ENCODE measurements at regions not wholly inside any gene's neighbourhood (a gene's known extent, or its start where the extent isn't known, plus 50 kb on each side); places are given as distances from the start of the nearest gene placed in this dataset.

DNA sequence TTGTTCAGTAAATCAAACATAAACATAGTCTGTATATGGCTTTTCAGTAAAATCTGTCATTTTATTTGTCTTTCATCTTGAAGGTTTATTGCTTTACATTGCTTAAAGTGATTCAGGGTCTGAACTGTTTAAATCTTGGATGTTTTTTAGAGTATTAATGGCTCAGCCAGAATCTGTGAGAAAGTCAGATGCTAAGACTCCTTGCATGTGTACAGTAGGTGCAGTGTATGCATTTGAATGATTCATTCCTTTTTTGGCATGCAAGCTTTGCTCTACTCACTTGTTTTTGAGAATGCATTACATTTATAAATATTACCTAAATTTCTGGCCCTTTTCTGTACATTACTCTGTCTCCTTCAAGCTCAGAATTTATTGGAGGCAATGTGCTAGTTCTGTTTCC is 271.0 kb upstream of the RIOK2 start:
- TF ChIP-seq CTCF (IDR thresholded peaks at IDR 0.05) (no peak), POLR2AphosphoS5 (IDR thresholded peaks at IDR 0.05; ENCODE audit: low read depth, low read length) (no peak), TCF7L2 (IDR thresholded peaks at IDR 0.05; ENCODE audit: low read depth, low read length) (no peak)
